ENCODE measurements at regions not wholly inside any gene's neighbourhood (a gene's known extent, or its start where the extent isn't known, plus 50 kb on each side); places are given as distances from the start of the nearest gene placed in this dataset.

GRCh38 chr21:20822666-20823065 lies 175.5 kb upstream of the NCAM2 start:
- ATAC-seq (no peak), DNase-seq (ENCODE audit: low read depth, low spot score) (no peak)
- H3K9me3 ChIP-seq (ENCODE audit: control insufficient read depth, insufficient read depth, low read depth, low read length): no peaks in the 10 kb centered on the region
- TF ChIP-seq SIN3A (IDR thresholded peaks at IDR 0.05; ENCODE audit: borderline replicate concordance, insufficient read depth, low read depth, low read length): no peak
- H3K27ac ChIP-seq (ENCODE audit: low read length): no peak overlapping the region
- ChIA-PET POLR2A (no interaction called here), CTCF (no interaction called here)
- H3K36me3 ChIP-seq (ENCODE audit: control insufficient read depth, insufficient read depth, low read length): no peaks in the 10 kb centered on the region
- intact Hi-C loops (cut with micrococcal nuclease; ENCODE audit: unreplicated experiment) (no loop called here), in situ Hi-C loops (cut with HindIII; ENCODE audit: low pct_unique_long_range_greater_than_20kb, low sequenced_read_pairs) (no loop called here)
- no peaks in the 10 kb centered on the region for H3K4me1 ChIP-seq (ENCODE audit: control insufficient read depth, insufficient read depth, low read length)
- H3K27me3 ChIP-seq (ENCODE audit: control insufficient read depth, insufficient read depth, low read length): no peaks in the 10 kb centered on the region
- BruUV-seq (replicated peaks): no TSS peak
- H3K4me3 ChIP-seq (ENCODE audit: low read depth in 2 of 2, low read length in 2 of 2): no peak overlapping the region

GRCh38 chr21:20852866-20853265 lies 145.3 kb upstream of the NCAM2 start:
- no peaks in the 10 kb centered on the region for H3K36me3 ChIP-seq (ENCODE audit: control insufficient read depth, insufficient read depth, low read length)
- H3K27ac ChIP-seq (ENCODE audit: low read length): no peak overlapping the region
- H3K4me1 ChIP-seq (ENCODE audit: control insufficient read depth, insufficient read depth, low read length): no peaks in the 10 kb centered on the region
- no peaks in the 10 kb centered on the region for H3K9me3 ChIP-seq (ENCODE audit: control insufficient read depth, insufficient read depth, low read depth, low read length)
- ChIA-PET CTCF (no interaction called here), POLR2A (no interaction called here)
- TF ChIP-seq, protein P1, sequence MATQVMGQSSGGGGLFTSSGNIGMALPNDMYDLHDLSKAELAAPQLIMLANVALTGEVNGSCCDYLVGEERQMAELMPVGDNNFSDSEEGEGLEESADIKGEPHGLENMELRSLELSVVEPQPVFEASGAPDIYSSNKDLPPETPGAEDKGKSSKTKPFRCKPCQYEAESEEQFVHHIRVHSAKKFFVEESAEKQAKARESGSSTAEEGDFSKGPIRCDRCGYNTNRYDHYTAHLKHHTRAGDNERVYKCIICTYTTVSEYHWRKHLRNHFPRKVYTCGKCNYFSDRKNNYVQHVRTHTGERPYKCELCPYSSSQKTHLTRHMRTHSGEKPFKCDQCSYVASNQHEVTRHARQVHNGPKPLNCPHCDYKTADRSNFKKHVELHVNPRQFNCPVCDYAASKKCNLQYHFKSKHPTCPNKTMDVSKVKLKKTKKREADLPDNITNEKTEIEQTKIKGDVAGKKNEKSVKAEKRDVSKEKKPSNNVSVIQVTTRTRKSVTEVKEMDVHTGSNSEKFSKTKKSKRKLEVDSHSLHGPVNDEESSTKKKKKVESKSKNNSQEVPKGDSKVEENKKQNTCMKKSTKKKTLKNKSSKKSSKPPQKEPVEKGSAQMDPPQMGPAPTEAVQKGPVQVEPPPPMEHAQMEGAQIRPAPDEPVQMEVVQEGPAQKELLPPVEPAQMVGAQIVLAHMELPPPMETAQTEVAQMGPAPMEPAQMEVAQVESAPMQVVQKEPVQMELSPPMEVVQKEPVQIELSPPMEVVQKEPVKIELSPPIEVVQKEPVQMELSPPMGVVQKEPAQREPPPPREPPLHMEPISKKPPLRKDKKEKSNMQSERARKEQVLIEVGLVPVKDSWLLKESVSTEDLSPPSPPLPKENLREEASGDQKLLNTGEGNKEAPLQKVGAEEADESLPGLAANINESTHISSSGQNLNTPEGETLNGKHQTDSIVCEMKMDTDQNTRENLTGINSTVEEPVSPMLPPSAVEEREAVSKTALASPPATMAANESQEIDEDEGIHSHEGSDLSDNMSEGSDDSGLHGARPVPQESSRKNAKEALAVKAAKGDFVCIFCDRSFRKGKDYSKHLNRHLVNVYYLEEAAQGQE (IDR thresholded peaks at IDR 0.05; ENCODE audit: insufficient read depth in 1 of 2, low read depth in 2 of 2, low read length in 1 of 2): no peak
- no peak for TF ChIP-seq SIN3A (IDR thresholded peaks at IDR 0.05; ENCODE audit: borderline replicate concordance, insufficient read depth, low read depth, low read length)
- no peak for TF ChIP-seq TCF7L2 (IDR thresholded peaks at IDR 0.05; ENCODE audit: low read depth, low read length)
- in situ Hi-C loops (cut with HindIII; ENCODE audit: low pct_unique_long_range_greater_than_20kb, low sequenced_read_pairs) (no loop called here), intact Hi-C loops (cut with micrococcal nuclease; ENCODE audit: unreplicated experiment) (no loop called here)
- DNase-seq (ENCODE audit: low read depth, low spot score): no peak
- H3K27me3 ChIP-seq (ENCODE audit: control insufficient read depth, insufficient read depth, low read length): no peaks in the 10 kb centered on the region
- ATAC-seq: no peak
- H3K4me3 ChIP-seq (ENCODE audit: low read depth in 2 of 2, low read length in 2 of 2): no peak overlapping the region
- BruUV-seq (replicated peaks): no TSS peak

- TF ChIP-seq POLR2AphosphoS5 (IDR thresholded peaks at IDR 0.05; ENCODE audit: low read depth, low read length) (no peak), TCF7L2 (IDR thresholded peaks at IDR 0.05; ENCODE audit: low read depth, low read length) (no peak), SIN3A (IDR thresholded peaks at IDR 0.05; ENCODE audit: borderline replicate concordance, insufficient read depth, low read depth, low read length) (no peak), CTCF (IDR thresholded peaks at IDR 0.05) (no peak)
- TF ChIP-seq, protein P1 (IDR thresholded peaks at IDR 0.05; ENCODE audit: insufficient read depth in 1 of 2, low read depth in 2 of 2, low read length in 1 of 2): no peak
- CTCF ChIA-PET: no interaction called here
Observed at GRCh38 chr21:20856926-20857325, 141.3 kb upstream of the NCAM2 start.

More at GRCh38 chr21:20856926-20857325, 141.3 kb upstream of the NCAM2 start:
- in situ Hi-C loops (cut with HindIII; ENCODE audit: low pct_unique_long_range_greater_than_20kb, low sequenced_read_pairs) (no loop called here), intact Hi-C loops (cut with micrococcal nuclease; ENCODE audit: unreplicated experiment) (no loop called here)
- DNase-seq (ENCODE audit: low read depth, low spot score): no peak
- Histone ChIP-seq H3K4me1 (ENCODE audit: control insufficient read depth, insufficient read depth, low read length) (no peaks in the 10 kb centered on the region), H3K4me3 (ENCODE audit: low read depth in 2 of 2, low read length in 2 of 2) (no peak overlapping the region), H3K27me3 (ENCODE audit: control insufficient read depth, insufficient read depth, low read length) (no peaks in the 10 kb centered on the region), H3K36me3 (ENCODE audit: control insufficient read depth, insufficient read depth, low read length) (no peaks in the 10 kb centered on the region), H3K27ac (ENCODE audit: low read length) (no peak overlapping the region), H3K9me3 (ENCODE audit: control insufficient read depth, insufficient read depth, low read depth, low read length) (no peaks in the 10 kb centered on the region)
- ATAC-seq: no peak
- POLR2A ChIA-PET: no interaction called here
- no TSS peak for BruUV-seq (replicated peaks)
